Left kidney (tissue), 1 donor: ENCODE measurements at regions not wholly inside any gene's neighbourhood (a gene's known extent, or its start where the extent isn't known, plus 50 kb on each side); places are given as distances from the start of the nearest gene placed in this dataset.
"Not testable (repeated sequence)": the region's sequence is repeated elsewhere in the genome, so short reads cannot be mapped to it uniquely, and the experiment has no call there.

Experiments
- DNase-seq: peaks from one replicate; pipeline ENCODE4 v3.0.0-alpha.2; 2013

GRCh38 chr16:60259956-60260355 is 1525.8 kb upstream of the GOT2 start:
- no peak for DNase-seq

- DNase-seq: no peak
These were observed 1512.0 kb upstream of the GOT2 start for GRCh38 chr16:60246086-60246485.

DNA sequence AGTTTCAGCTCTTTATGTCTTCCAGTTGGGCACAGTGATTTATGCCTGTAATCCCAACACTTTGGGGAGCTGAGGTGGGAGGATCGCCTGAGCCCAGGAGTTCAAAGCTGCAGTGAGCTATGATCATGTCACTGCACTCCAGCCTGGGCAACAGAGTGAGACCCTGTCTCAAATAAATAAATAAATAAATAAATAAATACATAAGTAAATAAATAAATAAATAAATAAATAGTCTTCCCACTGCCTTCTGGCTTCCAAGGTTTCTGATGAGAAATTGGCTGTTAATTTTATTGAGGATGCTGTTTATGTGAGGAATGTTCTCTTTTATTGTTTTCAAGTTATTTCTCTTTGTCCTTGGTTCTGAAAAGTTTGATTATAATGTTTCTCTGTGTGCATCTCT is 1507.6 kb upstream of the GOT2 start:
- DNase-seq: no peak

DNA sequence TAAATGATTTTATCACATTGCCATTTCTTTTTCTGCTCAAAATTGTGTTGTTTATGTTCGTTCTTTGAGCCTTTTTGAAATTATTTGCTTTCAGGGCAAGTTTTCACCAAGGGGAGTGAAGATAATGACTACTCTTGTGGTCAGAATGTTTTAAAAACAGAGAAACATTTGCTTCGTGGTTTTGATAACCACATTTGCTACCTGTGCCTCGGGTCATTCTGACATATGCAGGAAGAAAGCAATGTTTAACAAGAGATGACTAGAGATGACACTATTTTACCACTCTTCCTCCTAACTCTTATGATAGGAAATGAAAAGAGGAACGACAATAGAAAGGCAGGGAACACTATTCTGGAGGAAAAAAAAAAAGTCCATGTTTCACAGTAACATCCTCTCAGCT is 1496.5 kb upstream of the GOT2 start:
- no peak for DNase-seq

GRCh38 chr16:60225541-60225940 is 1491.4 kb upstream of the GOT2 start:
- no peak for DNase-seq

DNA sequence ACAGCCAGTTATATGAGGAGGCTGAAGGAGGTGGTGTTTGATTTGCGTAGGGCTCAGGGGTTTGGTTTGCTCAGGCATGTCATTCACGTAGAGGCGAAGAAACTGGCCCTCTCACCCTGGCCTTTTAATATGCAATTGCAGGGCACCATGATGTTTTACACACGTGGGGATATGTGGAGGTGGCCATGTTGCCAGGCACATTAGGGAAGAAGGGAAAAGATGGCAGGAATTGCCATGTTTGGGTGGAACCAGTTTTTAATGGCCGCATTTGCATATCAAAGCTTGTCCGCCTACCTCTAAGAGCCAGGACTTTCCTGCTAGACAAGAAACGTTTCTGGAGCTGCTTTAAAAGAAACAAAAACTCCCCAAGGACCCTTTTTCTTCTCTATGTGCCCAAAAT is 1483.7 kb upstream of the GOT2 start:
- no peak for DNase-seq

GRCh38 chr16:60214311-60214710 is 1480.2 kb upstream of the GOT2 start:
- DNase-seq: no peak

- DNase-seq: no peak
These were observed 1472.4 kb upstream of the GOT2 start for GRCh38 chr16:60206516-60206915.

- DNase-seq: no peak
These were observed 1470.1 kb upstream of the GOT2 start for GRCh38 chr16:60204181-60204580.

DNA sequence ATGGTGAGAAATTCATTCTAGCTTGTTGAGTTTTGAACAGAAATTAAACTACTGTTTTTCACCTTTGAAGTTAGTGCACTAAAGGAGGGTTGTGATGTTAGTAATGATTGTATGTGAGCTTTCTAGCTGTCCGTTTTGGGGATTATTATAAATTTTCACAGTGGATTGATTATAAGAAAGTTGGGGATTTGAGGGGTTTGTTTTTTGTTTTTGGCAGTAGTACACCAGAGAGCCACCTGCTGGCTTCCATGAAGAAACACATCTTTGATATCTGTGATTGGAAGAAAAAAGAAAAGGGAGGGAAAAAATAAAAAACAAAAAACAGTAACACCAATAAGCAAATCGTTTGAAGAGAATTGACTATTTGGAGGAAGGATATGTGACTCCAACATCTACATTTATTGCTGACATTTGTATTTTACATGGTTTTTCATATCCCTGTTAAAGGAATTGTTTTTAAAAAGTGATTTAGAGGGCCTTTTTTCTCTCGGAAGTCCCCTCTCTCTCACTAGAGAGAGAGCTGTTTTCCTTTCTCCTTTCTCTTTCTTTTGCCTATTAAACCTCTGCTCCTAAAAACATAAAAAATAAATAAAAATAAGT is 1469.5 kb upstream of the GOT2 start:
- DNase-seq: peak; percentile 12

DNA sequence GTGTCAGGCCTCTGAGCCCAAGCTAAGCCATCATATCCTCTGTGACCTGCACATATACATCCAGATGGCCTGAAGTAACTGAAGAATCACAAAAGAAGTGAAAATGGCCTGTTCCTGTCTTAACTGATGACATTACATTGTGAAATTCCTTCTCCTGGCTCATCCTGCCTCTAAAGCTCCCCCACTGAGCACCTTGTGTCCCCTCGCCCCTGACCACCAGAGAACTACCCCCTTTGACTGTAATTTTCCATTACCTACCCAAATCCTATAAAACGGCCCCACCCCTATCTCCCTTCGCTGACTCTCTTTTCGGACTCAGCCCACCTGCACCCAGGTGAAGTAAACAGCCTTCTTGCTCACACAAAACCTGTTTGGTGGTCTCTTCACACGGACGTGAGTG is 1466.6 kb upstream of the GOT2 start:
- not testable (repeated sequence) for DNase-seq

DNA sequence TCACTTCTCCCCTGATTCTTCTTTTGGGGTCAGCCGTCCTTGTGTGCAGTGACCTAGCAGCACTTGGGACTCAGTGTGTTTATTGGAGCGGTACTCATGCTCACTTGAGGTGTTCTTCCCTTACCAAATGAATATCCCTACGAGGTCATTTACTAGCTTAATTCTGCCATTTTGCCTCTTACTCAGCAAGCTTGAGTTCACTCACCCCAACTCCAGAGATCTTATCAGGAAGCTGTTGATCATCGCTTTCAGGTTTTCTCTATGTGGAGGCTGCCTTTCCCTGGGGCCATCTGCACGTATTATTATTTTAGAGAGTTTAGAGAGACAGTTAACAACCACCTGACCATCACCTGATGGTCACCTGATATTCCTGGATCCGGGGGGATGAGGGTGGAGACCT is 1466.0 kb upstream of the GOT2 start:
- no peak for DNase-seq

DNA sequence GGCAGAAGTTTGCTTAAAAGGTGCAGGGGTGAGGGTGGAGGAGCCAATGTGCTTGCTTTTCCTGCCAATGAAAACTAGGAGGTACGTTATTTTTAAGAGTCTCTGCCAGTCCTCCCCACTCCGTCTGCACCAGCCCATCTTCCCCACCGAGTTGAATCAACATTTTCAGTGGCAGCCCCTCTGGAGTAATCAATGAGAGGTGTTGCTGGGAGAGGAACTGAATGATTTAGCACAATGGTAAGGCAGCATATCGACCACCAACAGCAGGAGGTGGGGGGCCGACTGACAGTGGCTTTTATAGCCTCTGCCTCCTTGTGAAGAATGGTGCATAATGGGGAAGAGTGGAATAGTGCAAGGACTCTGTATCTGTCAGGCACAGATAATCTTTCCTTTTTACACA is 1465.0 kb upstream of the GOT2 start:
- no peak for DNase-seq

DNA sequence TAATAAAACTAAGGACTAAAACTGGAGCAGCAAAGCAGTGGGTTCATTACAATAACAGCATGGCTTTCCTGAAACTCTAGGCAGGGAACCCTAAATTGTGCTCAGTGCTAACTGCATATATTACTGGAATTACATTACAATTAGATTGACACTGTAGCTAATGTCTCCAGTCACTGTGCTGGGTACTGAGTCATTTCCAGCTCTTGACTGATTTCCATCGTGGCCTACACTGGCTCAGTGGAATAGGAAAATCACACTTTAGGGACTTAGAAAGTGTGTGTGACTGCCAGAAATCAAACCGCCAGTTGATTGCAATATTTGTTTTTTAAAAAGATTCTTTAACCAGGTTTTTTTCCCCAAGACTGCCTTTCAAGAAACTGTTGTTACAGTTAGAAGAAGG is 1447.4 kb upstream of the GOT2 start:
- no peak for DNase-seq

- no peak for DNase-seq
These were observed 1446.5 kb upstream of the GOT2 start for GRCh38 chr16:60180609-60181008.

DNA sequence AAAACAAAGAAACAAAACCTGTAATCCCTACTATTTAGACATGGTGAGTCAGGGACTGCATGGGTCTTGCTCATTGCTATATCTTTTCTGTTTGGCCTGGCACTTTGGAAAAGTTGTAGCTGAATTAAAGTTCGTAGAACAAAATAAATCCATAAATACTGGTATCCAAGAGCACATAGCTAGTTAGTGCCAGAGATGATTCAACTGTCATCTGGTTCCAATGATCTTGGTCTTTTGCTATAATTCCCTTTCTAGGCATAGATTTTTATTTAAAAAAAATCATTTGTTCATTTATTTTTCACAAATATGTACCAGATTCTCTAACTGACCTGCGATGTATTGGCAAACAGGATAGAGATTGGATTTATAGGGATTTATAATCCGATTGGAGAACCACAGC is 1436.1 kb upstream of the GOT2 start:
- DNase-seq: no peak

GRCh38 chr16:60166111-60166510 is 1432.0 kb upstream of the GOT2 start:
- DNase-seq: no peak

DNA sequence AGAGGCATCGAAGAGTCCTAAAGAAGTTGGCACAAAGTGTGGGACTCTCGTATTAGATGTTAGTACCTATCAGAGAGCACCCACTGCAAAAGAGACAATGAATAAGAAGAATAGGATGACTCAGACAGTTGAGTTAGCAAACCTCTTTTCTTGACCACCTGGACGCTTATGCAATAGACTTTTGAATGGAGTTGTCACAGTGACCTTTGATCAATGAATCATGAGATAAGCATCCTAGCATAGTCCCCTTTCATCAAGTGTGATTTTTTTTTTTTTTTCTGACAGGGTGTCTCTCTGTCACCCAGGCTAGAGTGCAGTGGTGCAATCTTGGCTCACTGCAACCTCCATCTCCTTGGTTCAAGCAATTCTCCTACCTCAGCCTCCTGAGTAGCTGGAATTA is 1417.9 kb upstream of the GOT2 start:
- DNase-seq: no peak

DNA sequence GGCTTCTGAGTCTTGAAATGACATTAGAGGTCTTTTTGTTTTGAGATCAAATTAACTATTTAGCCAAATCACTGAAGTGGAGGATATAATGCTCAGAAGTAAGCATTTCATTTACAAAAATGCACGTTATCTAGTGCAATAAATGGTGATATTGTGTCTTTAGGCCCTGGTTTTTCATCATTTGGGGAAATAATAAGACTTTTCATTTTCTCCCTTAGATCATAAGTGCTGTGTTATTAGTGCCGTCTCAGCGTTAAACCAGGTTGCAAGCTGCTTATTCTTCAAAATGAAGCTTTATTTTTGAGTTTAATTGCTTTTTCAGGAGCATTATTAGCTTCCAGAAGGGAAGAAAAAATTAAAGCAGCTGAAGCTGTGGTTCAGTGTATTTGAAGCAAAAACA is 1416.8 kb upstream of the GOT2 start:
- DNase-seq: no peak

GRCh38 chr16:60143348-60143705 is 1409.2 kb upstream of the GOT2 start:
- DNase-seq: no peak

DNA sequence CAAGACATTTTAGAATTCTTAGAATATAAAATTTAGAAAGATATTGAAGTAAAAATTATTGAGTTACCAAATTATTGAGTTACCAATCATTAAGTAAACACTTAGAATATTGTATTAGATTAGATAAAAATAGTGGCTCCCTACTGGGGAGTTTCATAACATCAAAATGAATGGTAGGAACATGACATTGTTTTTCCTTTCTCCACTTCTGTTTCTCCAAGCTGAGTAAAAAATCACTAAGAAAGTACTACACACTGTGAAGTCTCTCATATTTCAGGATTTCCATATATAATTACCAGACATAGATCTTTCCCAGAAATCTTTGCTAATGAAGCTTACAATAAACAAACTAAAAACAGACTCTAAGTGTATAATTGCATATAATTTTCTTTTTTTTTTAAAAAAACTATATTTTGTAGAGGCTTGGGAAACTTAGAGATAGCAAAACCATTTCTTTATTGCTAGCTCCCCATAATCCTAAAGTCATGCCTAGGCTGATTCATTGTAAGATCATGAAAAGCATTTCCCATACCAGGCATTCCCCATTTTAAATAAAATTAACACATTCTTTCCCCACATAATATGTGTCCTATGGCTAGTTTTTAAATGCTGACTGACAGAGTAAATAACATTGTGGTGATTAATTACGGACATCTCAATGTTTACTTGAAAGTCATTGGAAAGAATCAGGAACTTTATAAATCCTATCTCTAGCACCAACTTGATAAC is 1408.7 kb upstream of the GOT2 start:
- no peak for DNase-seq

DNA sequence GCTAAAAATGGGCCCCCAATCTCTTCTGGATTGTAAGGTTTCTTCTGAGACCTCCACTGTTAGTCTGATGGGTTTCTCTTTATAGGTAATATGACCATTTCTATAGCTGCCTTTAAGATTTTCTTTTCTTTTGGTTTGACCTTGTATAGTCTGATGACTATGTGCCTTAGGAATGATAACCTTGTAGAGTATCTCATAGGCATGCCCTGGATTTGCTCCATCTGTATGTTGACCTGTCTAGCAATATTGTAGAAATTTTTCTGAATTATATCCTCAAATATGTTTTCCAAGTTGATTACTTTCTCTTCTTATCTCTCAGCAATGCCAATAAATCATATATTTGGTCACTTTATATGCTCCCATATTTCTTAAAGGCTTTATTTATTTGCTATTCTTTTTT is 1403.8 kb upstream of the GOT2 start:
- DNase-seq: no peak

DNA sequence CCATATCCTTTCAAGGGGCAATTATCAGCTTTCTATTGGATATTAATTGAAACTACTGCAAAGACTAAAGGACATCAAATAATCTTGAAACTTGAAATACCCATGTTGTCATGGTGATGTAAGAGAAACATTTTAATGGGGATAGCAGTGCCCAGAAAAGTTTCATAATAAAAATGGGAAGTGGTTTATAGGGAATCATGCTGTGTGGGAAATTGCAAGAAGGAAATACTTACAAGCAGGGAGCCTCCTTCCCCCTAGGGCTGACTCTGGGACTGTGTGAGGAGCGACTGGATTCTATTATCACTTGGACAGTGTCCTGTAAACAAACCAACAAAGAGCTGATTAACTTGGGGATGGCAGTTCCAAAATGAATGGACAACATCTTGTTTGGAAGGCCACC is 1393.1 kb upstream of the GOT2 start:
- DNase-seq: no peak

- not testable (repeated sequence) for DNase-seq
These were observed 1392.0 kb upstream of the GOT2 start for GRCh38 chr16:60126115-60126514.
